ENCODE measurements at regions not wholly inside any gene's neighbourhood (a gene's known extent, or its start where the extent isn't known, plus 50 kb on each side); places are given as distances from the start of the nearest gene placed in this dataset.

- DNase-seq (ENCODE audit: low read depth, low spot score): no peak
- no peak overlapping the region for H3K4me3 ChIP-seq (ENCODE audit: low read depth, low read length)
- in situ Hi-C loops (cut with HindIII; ENCODE audit: low sequenced_read_pairs): no loop called here
- no peak for TF ChIP-seq CTCF (IDR thresholded peaks at IDR 0.05; ENCODE audit: low read depth, low read length)
Observed at GRCh38 chr18:54529444-54529843, 61.6 kb upstream of the DYNAP start.

GRCh38 chr18:54530285-54530684 lies 60.8 kb upstream of the DYNAP start:
- TF ChIP-seq CTCF (IDR thresholded peaks at IDR 0.05; ENCODE audit: low read depth, low read length): no peak
- H3K4me3 ChIP-seq (ENCODE audit: low read depth, low read length): no peak overlapping the region
- in situ Hi-C loops (cut with HindIII; ENCODE audit: low sequenced_read_pairs): no loop called here
- no peak for DNase-seq (ENCODE audit: low read depth, low spot score)

GRCh38 chr18:54531402-54532065 lies 59.5 kb upstream of the DYNAP start:
- in situ Hi-C loops (cut with HindIII; ENCODE audit: low sequenced_read_pairs): no loop called here
- no peak overlapping the region for H3K4me3 ChIP-seq (ENCODE audit: low read depth, low read length)
- TF ChIP-seq CTCF (IDR thresholded peaks at IDR 0.05; ENCODE audit: low read depth, low read length): no peak
- DNase-seq (ENCODE audit: low read depth, low spot score): no peak

GRCh38 chr18:54532222-54532621 lies 58.8 kb upstream of the DYNAP start:
- no peak for TF ChIP-seq CTCF (IDR thresholded peaks at IDR 0.05; ENCODE audit: low read depth, low read length)
- in situ Hi-C loops (cut with HindIII; ENCODE audit: low sequenced_read_pairs): no loop called here
- no peak overlapping the region for H3K4me3 ChIP-seq (ENCODE audit: low read depth, low read length)
- no peak for DNase-seq (ENCODE audit: low read depth, low spot score)

- H3K4me3 ChIP-seq (ENCODE audit: low read depth, low read length): no peak overlapping the region
- no peak for DNase-seq (ENCODE audit: low read depth, low spot score)
- TF ChIP-seq CTCF (IDR thresholded peaks at IDR 0.05; ENCODE audit: low read depth, low read length): no peak
- in situ Hi-C loops (cut with HindIII; ENCODE audit: low sequenced_read_pairs): no loop called here
Observed at GRCh38 chr18:54532962-54533361, 58.1 kb upstream of the DYNAP start.

All from astrocyte of the spinal cord (primary cell).